Mesenchymal stem cell (in vitro differentiated cells and primary cell): ENCODE measurements at regions not wholly inside any gene's neighbourhood (a gene's known extent, or its start where the extent isn't known, plus 50 kb on each side); places are given as distances from the start of the nearest gene placed in this dataset.

ENCODE experiments used
- DNase-seq: peaks from one replicate; pipeline ENCODE4 v3.0.0-alpha.2; 2013
- H2AFZ ChIP-seq: one replicate; pipeline ENCODE4 v1.6.1; 2013; ENCODE audit warnings: low read depth, mild to moderate bottlenecking, control low read depth, inconsistent platforms, low read length, moderate library complexity
- H2AK5ac ChIP-seq: 2 replicates; pipeline ENCODE4 v1.6.1; 2013; ENCODE audit warnings: low read length, moderate library complexity, mild to moderate bottlenecking, inconsistent platforms; ENCODE audit not compliant: severe bottlenecking
- H2BK120ac ChIP-seq: one replicate; pipeline ENCODE4 v1.6.1; 2013; ENCODE audit warnings: low read depth, mild to moderate bottlenecking, inconsistent platforms, low read length, moderate library complexity
- H2BK12ac ChIP-seq, 2 experiments: one replicate each; pipeline ENCODE4 v1.6.1; 2013; ENCODE audit warnings: inconsistent platforms in 2 of 2, low read length in 2 of 2, mild to moderate bottlenecking in 2 of 2, moderate library complexity in 2 of 2, control low read depth in 1 of 2
- H2BK15ac ChIP-seq: one replicate; pipeline ENCODE4 v1.6.1; 2013; ENCODE audit warnings: mild to moderate bottlenecking, low read depth, inconsistent platforms; ENCODE audit not compliant: poor library complexity, severe bottlenecking
- H2BK5ac ChIP-seq: 2 replicates; pipeline ENCODE4 v1.6.1; 2013; ENCODE audit warnings: low read depth, mild to moderate bottlenecking, low read length, control low read depth, inconsistent platforms; ENCODE audit not compliant: poor library complexity, severe bottlenecking
- H3K14ac ChIP-seq, 2 experiments: one replicate each; pipeline ENCODE4 v1.6.1; 2013; ENCODE audit warnings: inconsistent platforms in 2 of 2, low read length in 2 of 2, control low read depth in 1 of 2, mild to moderate bottlenecking in 1 of 2, moderate library complexity in 1 of 2
- H3K18ac ChIP-seq, 2 experiments: one replicate each; pipeline ENCODE4 v1.6.1; 2013; ENCODE audit warnings: inconsistent platforms in 2 of 2, low read length in 2 of 2, control low read depth in 1 of 2, low read depth in 1 of 2, mild to moderate bottlenecking in 1 of 2
- H3K23ac ChIP-seq, 2 experiments: one replicate each; pipeline ENCODE4 v1.6.1; 2013; ENCODE audit warnings: inconsistent platforms in 2 of 2, low read length in 2 of 2, mild to moderate bottlenecking in 2 of 2, moderate library complexity in 2 of 2, control low read depth in 1 of 2
- H3K27ac ChIP-seq: 2 replicates; pipeline ENCODE4 v1.5.1; 2013; ENCODE audit warnings: mild to moderate bottlenecking, moderate library complexity, low read length, control low read depth, inconsistent platforms; ENCODE audit not compliant: poor library complexity, severe bottlenecking
- H3K27me3 ChIP-seq, 2 experiments: 2 replicates each; pipeline versions ENCODE4 v1.6.1 to v1.7.0; 2013; ENCODE audit warnings: low read length in 2 of 2, mild to moderate bottlenecking in 2 of 2, moderate library complexity in 2 of 2, control low read depth in 1 of 2, inconsistent platforms in 1 of 2; ENCODE audit not compliant: control insufficient read depth in 1 of 2, insufficient read depth in 1 of 2
- H3K36me3 ChIP-seq, 2 experiments: 2 replicates each; pipeline versions ENCODE4 v1.6.1 to v1.7.0; 2013; ENCODE audit warnings: low read length in 2 of 2, control low read depth in 1 of 2, inconsistent platforms in 1 of 2, low read depth in 1 of 2, mild to moderate bottlenecking in 1 of 2; ENCODE audit not compliant: insufficient read depth in 2 of 2, control insufficient read depth in 1 of 2
- H3K4ac ChIP-seq, 2 experiments: one replicate each; pipeline ENCODE4 v1.6.1; 2013; ENCODE audit warnings: inconsistent platforms in 2 of 2, low read length in 2 of 2, mild to moderate bottlenecking in 2 of 2, moderate library complexity in 2 of 2, control low read depth in 1 of 2, low read depth in 1 of 2
- H3K4me1 ChIP-seq: 2 replicates; pipeline ENCODE4 v1.6.1; 2013; ENCODE audit warnings: low read depth, low read length, control low read depth; ENCODE audit not compliant: control insufficient read depth, insufficient read depth
- H3K4me2 ChIP-seq: 2 replicates; pipeline ENCODE4 v1.6.1; 2013; ENCODE audit warnings: low read length, mild to moderate bottlenecking, inconsistent platforms; ENCODE audit not compliant: poor library complexity, severe bottlenecking
- H3K4me3 ChIP-seq, 2 experiments: 2 replicates each; pipeline versions ENCODE4 v1.5.1 to v1.7.0; 2013; ENCODE audit warnings: low read length in 2 of 2, mild to moderate bottlenecking in 2 of 2, control low read depth in 1 of 2, low read depth in 1 of 2; ENCODE audit not compliant: insufficient read depth in 1 of 2
- H3K79me1 ChIP-seq: replicated peaks from 2 replicates; pipeline ENCODE4 v1.6.1; 2013; ENCODE audit warnings: mild to moderate bottlenecking, control low read depth, low read length, inconsistent platforms; ENCODE audit not compliant: poor library complexity, severe bottlenecking
- H3K9ac ChIP-seq: 2 replicates; pipeline ENCODE4 v1.7.0; 2013; ENCODE audit warnings: mild to moderate bottlenecking, low read length, moderate library complexity
- H3K9me3 ChIP-seq: 2 replicates; pipeline ENCODE4 v1.7.0; 2013; ENCODE audit warnings: mild to moderate bottlenecking, low read length; ENCODE audit not compliant: control insufficient read depth
- H4K8ac ChIP-seq: one replicate; pipeline ENCODE4 v1.6.1; 2013; ENCODE audit warnings: inconsistent platforms, mild to moderate bottlenecking, low read length, moderate library complexity
- H4K91ac ChIP-seq: one replicate; pipeline ENCODE4 v1.6.1; 2013; ENCODE audit warnings: mild to moderate bottlenecking, low read length, inconsistent platforms
- WGBS: methylation state at CpG from one replicate; pipeline ENCODE4 v1.1.7; 2013; ENCODE audit warnings: mixed read lengths; 5-methylcytosine and 5-hydroxymethylcytosine counted together

GRCh38 chr7:21113609-21114415 is 314.1 kb upstream of the SP4 start:
- 75% methylated on average over 5 of the region's 5 CpGs for WGBS
- Histone ChIP-seq H3K27me3 (no peaks in the 10 kb centered on the region), H3K27ac (no peak overlapping the region), H3K4me2 (no peak overlapping the region), H3K14ac (no peak overlapping the region), H2BK120ac (no peak overlapping the region), H3K36me3 (no peaks in the 10 kb centered on the region), H2BK5ac (no peak overlapping the region), H4K8ac (no peak overlapping the region), H2AK5ac (no peak overlapping the region), H3K4me3 (no peak overlapping the region), H3K79me1 (no peaks in the 10 kb centered on the region), H3K4ac (no peak overlapping the region), H3K9ac (no peak overlapping the region), H2AFZ (no peak overlapping the region), H2BK12ac (no peak overlapping the region), H3K23ac (no peak overlapping the region), H3K4me1 (no peaks in the 10 kb centered on the region), H2BK15ac (no peak overlapping the region), H3K18ac (no peak overlapping the region), H4K91ac (no peak overlapping the region), H3K9me3 (no peaks in the 10 kb centered on the region)
- peak; percentile 4 for DNase-seq

- Histone ChIP-seq H3K14ac (no peak overlapping the region), H4K91ac (no peak overlapping the region), H2AFZ (no peak overlapping the region), H4K8ac (no peak overlapping the region), H3K9me3 (no peaks in the 10 kb centered on the region), H3K36me3 (no peaks in the 10 kb centered on the region), H3K79me1 (no peaks in the 10 kb centered on the region), H2AK5ac (no peak overlapping the region), H3K4ac (no peak overlapping the region), H3K4me3 (no peak overlapping the region), H2BK12ac (no peak overlapping the region), H2BK120ac (no peak overlapping the region), H3K27me3 (no peaks in the 10 kb centered on the region), H2BK5ac (no peak overlapping the region), H3K4me1 (no peaks in the 10 kb centered on the region), H3K4me2 (no peak overlapping the region), H2BK15ac (no peak overlapping the region), H3K18ac (no peak overlapping the region), H3K27ac (no peak overlapping the region), H3K9ac (no peak overlapping the region), H3K23ac (no peak overlapping the region)
- no peak for DNase-seq
- WGBS = no CpG with 5 or more reads among the region's 1 CpG
Measured at GRCh38 chr7:21123586-21123985, 304.3 kb upstream of the SP4 start.

GRCh38 chr7:21125297-21125696 is 302.6 kb upstream of the SP4 start:
- Histone ChIP-seq H3K36me3 (no peaks in the 10 kb centered on the region), H2BK120ac (no peak overlapping the region), H3K79me1 (no peaks in the 10 kb centered on the region), H3K9me3 (no peaks in the 10 kb centered on the region), H3K18ac (no peak overlapping the region), H2AFZ (no peak overlapping the region), H2BK12ac (no peak overlapping the region), H3K27ac (no peak overlapping the region), H3K23ac (no peak overlapping the region), H4K8ac (no peak overlapping the region), H3K4me3 (no peak overlapping the region), H3K27me3 (no peaks in the 10 kb centered on the region), H2BK5ac (no peak overlapping the region), H3K4ac (no peak overlapping the region), H3K4me2 (no peak overlapping the region), H3K14ac (no peak overlapping the region), H3K4me1 (no peaks in the 10 kb centered on the region), H2BK15ac (no peak overlapping the region), H4K91ac (no peak overlapping the region), H3K9ac (no peak overlapping the region), H2AK5ac (no peak overlapping the region)
- no peak for DNase-seq
- WGBS = 45% methylated on average over 4 of the region's 6 CpGs

GRCh38 chr7:21128062-21128817 is 299.6 kb upstream of the SP4 start:
- Histone ChIP-seq H2BK12ac (no peak overlapping the region), H3K4ac (no peak overlapping the region), H3K18ac (no peak overlapping the region), H3K9me3 (no peaks in the 10 kb centered on the region), H3K27ac (no peak overlapping the region), H3K23ac (no peak overlapping the region), H3K27me3 (no peaks in the 10 kb centered on the region), H3K4me3 (no peak overlapping the region), H3K36me3 (no peaks in the 10 kb centered on the region), H3K4me1 (no peaks in the 10 kb centered on the region), H4K8ac (no peak overlapping the region), H2AFZ (no peak overlapping the region), H2AK5ac (no peak overlapping the region), H4K91ac (no peak overlapping the region), H3K14ac (no peak overlapping the region), H3K79me1 (no peaks in the 10 kb centered on the region), H3K9ac (no peak overlapping the region), H2BK5ac (no peak overlapping the region), H2BK15ac (no peak overlapping the region), H3K4me2 (no peak overlapping the region), H2BK120ac (no peak overlapping the region)
- WGBS = 66% methylated on average over 7 of the region's 8 CpGs
- DNase-seq = no peak
